ENCODE measurements at regions not wholly inside any gene's neighbourhood (a gene's known extent, or its start where the extent isn't known, plus 50 kb on each side); places are given as distances from the start of the nearest gene placed in this dataset.

- Mint-ChIP-seq H3K27me3 (ENCODE audit: insufficient read depth, unreplicated experiment) (no peaks in the 10 kb centered on the region), H3K4me1 (ENCODE audit: insufficient read depth, unreplicated experiment) (no peaks in the 10 kb centered on the region), H3K4me3 (ENCODE audit: unreplicated experiment) (no peak overlapping the region), H3K36me3 (ENCODE audit: insufficient read depth, unreplicated experiment) (no peaks in the 10 kb centered on the region), H3K9me3 (ENCODE audit: unreplicated experiment) (peaks cover 49% of the 10 kb centered on the region), H3K27ac (ENCODE audit: low read depth, unreplicated experiment) (no peak overlapping the region)
- intact Hi-C loops (cut with micrococcal nuclease), result no loop called here
- DNase-seq (ENCODE audit: unreplicated experiment), result no peak
- BruUV-seq (replicated peaks), result no TSS peak
- ChIA-PET POLR2A (no interaction called here), CTCF (no interaction called here)
- TF ChIP-seq CTCF (IDR thresholded peaks at IDR 0.05; ENCODE audit: unreplicated experiment), result no peak
Measured at GRCh38 chr15:26043018-26043417, 179.9 kb upstream of the ATP10A start.

- CTCF ChIA-PET, result interaction anchor here (0.6 kb wide), 3 partner anchors 18 to 1004 kb away, joined by 3 to 6 read pairs (median 3); no protein-coding TSS in a partner anchor
- H3K27ac Mint-ChIP-seq (ENCODE audit: low read depth, unreplicated experiment), result no peak overlapping the region
- no peak for TF ChIP-seq CTCF (IDR thresholded peaks at IDR 0.05; ENCODE audit: unreplicated experiment)
- no peaks in the 10 kb centered on the region for H3K4me1 Mint-ChIP-seq (ENCODE audit: insufficient read depth, unreplicated experiment)
- H3K4me3 Mint-ChIP-seq (ENCODE audit: unreplicated experiment), result no peak overlapping the region
- no peaks in the 10 kb centered on the region for H3K36me3 Mint-ChIP-seq (ENCODE audit: insufficient read depth, unreplicated experiment)
- peaks cover 43% of the 10 kb centered on the region for H3K9me3 Mint-ChIP-seq (ENCODE audit: unreplicated experiment)
- POLR2A ChIA-PET, result no interaction called here
- H3K27me3 Mint-ChIP-seq (ENCODE audit: insufficient read depth, unreplicated experiment), result no peaks in the 10 kb centered on the region
- no TSS peak for BruUV-seq (replicated peaks)
- no peak for DNase-seq (ENCODE audit: unreplicated experiment)
- intact Hi-C loops (cut with micrococcal nuclease), result no loop called here
Measured at GRCh38 chr15:26038693-26039092, 175.6 kb upstream of the ATP10A start.

GRCh38 chr15:26037369-26037768, 174.2 kb upstream of the ATP10A start:
- Mint-ChIP-seq H3K36me3 (ENCODE audit: insufficient read depth, unreplicated experiment) (no peaks in the 10 kb centered on the region), H3K27ac (ENCODE audit: low read depth, unreplicated experiment) (no peak overlapping the region), H3K4me1 (ENCODE audit: insufficient read depth, unreplicated experiment) (no peaks in the 10 kb centered on the region), H3K9me3 (ENCODE audit: unreplicated experiment) (peaks cover 40% of the 10 kb centered on the region), H3K4me3 (ENCODE audit: unreplicated experiment) (no peak overlapping the region), H3K27me3 (ENCODE audit: insufficient read depth, unreplicated experiment) (no peaks in the 10 kb centered on the region)
- ChIA-PET CTCF (no interaction called here), POLR2A (no interaction called here)
- DNase-seq (ENCODE audit: unreplicated experiment), result no peak
- intact Hi-C loops (cut with micrococcal nuclease), result no loop called here
- TF ChIP-seq CTCF (IDR thresholded peaks at IDR 0.05; ENCODE audit: unreplicated experiment), result no peak
- no TSS peak for BruUV-seq (replicated peaks)

- Mint-ChIP-seq H3K4me1 (ENCODE audit: insufficient read depth, unreplicated experiment) (no peaks in the 10 kb centered on the region), H3K27me3 (ENCODE audit: insufficient read depth, unreplicated experiment) (no peaks in the 10 kb centered on the region), H3K36me3 (ENCODE audit: insufficient read depth, unreplicated experiment) (no peaks in the 10 kb centered on the region), H3K27ac (ENCODE audit: low read depth, unreplicated experiment) (no peak overlapping the region), H3K9me3 (ENCODE audit: unreplicated experiment) (peaks cover 25% of the 10 kb centered on the region), H3K4me3 (ENCODE audit: unreplicated experiment) (no peak overlapping the region)
- BruUV-seq (replicated peaks), result no TSS peak
- no peak for DNase-seq (ENCODE audit: unreplicated experiment)
- intact Hi-C loops (cut with micrococcal nuclease), result no loop called here
- TF ChIP-seq CTCF (IDR thresholded peaks at IDR 0.05; ENCODE audit: unreplicated experiment), result no peak
- ChIA-PET POLR2A (no interaction called here), CTCF (no interaction called here)
Measured at GRCh38 chr15:26033493-26033892, 170.4 kb upstream of the ATP10A start.

Measured in MCF 10A (cell line).